ENCODE measurements at regions not wholly inside any gene's neighbourhood (a gene's known extent, or its start where the extent isn't known, plus 50 kb on each side); places are given as distances from the start of the nearest gene placed in this dataset.

- ATAC-seq: no peak
- no peaks in the 10 kb centered on the region for H3K36me3 ChIP-seq (ENCODE audit: control insufficient read depth in 1 of 2, insufficient read depth in 2 of 2, low read length in 2 of 2)
- H3K9me2 ChIP-seq (ENCODE audit: insufficient read depth): no peaks in the 10 kb centered on the region
- H3K9ac ChIP-seq (ENCODE audit: low read length): no peak overlapping the region
- TF ChIP-seq REST (IDR thresholded peaks at IDR 0.05; ENCODE audit: low read depth) (no peak), FOSL1 (IDR thresholded peaks at IDR 0.05; ENCODE audit: low read depth) (no peak), ATF3 (IDR thresholded peaks at IDR 0.05) (no peak), EZH2phosphoT487 (IDR thresholded peaks at IDR 0.05; ENCODE audit: borderline replicate concordance) (no peak), YY1 (IDR thresholded peaks at IDR 0.05; ENCODE audit: extremely low read depth, insufficient replicate concordance, low read depth, low read length) (no peak), CBX3 (IDR thresholded peaks at IDR 0.05; ENCODE audit: low read depth) (no peak), JUND (IDR thresholded peaks at IDR 0.05) (no peak), POLR2AphosphoS5 (IDR thresholded peaks at IDR 0.05; ENCODE audit: low read depth, low read length) (no peak), TCF7L2 (IDR thresholded peaks at IDR 0.05; ENCODE audit: borderline replicate concordance, extremely low read depth, insufficient read depth, insufficient read length) (no peak), POLR2A (IDR thresholded peaks at IDR 0.05; ENCODE audit: borderline replicate concordance, extremely low read depth, insufficient read depth, insufficient read length) (no peak), SIN3A (IDR thresholded peaks at IDR 0.05; ENCODE audit: low read depth) (no peak), SP1 (IDR thresholded peaks at IDR 0.05; ENCODE audit: low read depth) (no peak), EGR1 (IDR thresholded peaks at IDR 0.05; ENCODE audit: low read depth) (no peak), ELF1 (IDR thresholded peaks at IDR 0.05; ENCODE audit: borderline replicate concordance, low read depth) (no peak), RAD21 (IDR thresholded peaks at IDR 0.05; ENCODE audit: low read depth) (no peak), ZFX (IDR thresholded peaks at IDR 0.05) (no peak), CTCF (IDR thresholded peaks at IDR 0.05 in 2 of 3, conservative IDR thresholded peaks at IDR 0.05 in 1 of 3; ENCODE audit: borderline replicate concordance in 1 of 3, insufficient read depth in 1 of 3, low read depth in 2 of 3, low read length in 2 of 3) (no peak), EZH2 (IDR thresholded peaks at IDR 0.05) (no peak), SRF (IDR thresholded peaks at IDR 0.05; ENCODE audit: low read depth) (no peak), ZNF274 (IDR thresholded peaks at IDR 0.05; ENCODE audit: low read depth, low read length) (no peak)
- H3K4me1 ChIP-seq (ENCODE audit: control insufficient read depth in 1 of 2, insufficient read depth in 2 of 2, low read length in 2 of 2): peaks cover 0 to 16% of the 10 kb centered on the region in 2 experiments; a peak in 2 of 4 replicates
- POLR2A ChIA-PET: no interaction called here
- no peak overlapping the region for H3K4me2 ChIP-seq (ENCODE audit: low read length)
- no peaks in the 10 kb centered on the region for H3K79me2 ChIP-seq (ENCODE audit: insufficient read depth, low read length)
- H3K9me3 ChIP-seq (ENCODE audit: control insufficient read depth in 1 of 2, insufficient read depth in 1 of 2, low read depth in 1 of 2, low read length in 2 of 2): no peaks in the 10 kb centered on the region
- no peaks in the 10 kb centered on the region for H4K20me1 ChIP-seq (ENCODE audit: insufficient read depth)
- CTCF ChIA-PET: no interaction called here
- BruUV-seq (replicated peaks): no TSS peak
- H2AFZ ChIP-seq (ENCODE audit: low read depth, low read length, poor library complexity, severe bottlenecking): no peak overlapping the region
- intact Hi-C loops (cut with micrococcal nuclease): no loop called here
- no peak overlapping the region for H3K4me3 ChIP-seq (replicated peaks in 1 of 2; ENCODE audit: low read depth in 1 of 2, low read length in 2 of 2)
- RAD21 ChIA-PET (ENCODE audit: low non-redundant PET in 1 of 2, low total read pairs in 2 of 2, uncharacterized antibody in 2 of 2, unreplicated experiment in 2 of 2): no interaction called here
- H3K27ac ChIP-seq (ENCODE audit: low read depth, low read length): no peak overlapping the region
- H3K27me3 ChIP-seq (ENCODE audit: insufficient read depth, low read length): no peaks in the 10 kb centered on the region
- no peak for DNase-seq (ENCODE audit: low read depth, low spot score)
Observed at GRCh38 chr5:106171132-106171531, 1499.6 kb downstream of the EFNA5 start.

All from HCT116 (cell line).